ENCODE measurements at regions not wholly inside any gene's neighbourhood (a gene's known extent, or its start where the extent isn't known, plus 50 kb on each side); places are given as distances from the start of the nearest gene placed in this dataset.

DNA sequence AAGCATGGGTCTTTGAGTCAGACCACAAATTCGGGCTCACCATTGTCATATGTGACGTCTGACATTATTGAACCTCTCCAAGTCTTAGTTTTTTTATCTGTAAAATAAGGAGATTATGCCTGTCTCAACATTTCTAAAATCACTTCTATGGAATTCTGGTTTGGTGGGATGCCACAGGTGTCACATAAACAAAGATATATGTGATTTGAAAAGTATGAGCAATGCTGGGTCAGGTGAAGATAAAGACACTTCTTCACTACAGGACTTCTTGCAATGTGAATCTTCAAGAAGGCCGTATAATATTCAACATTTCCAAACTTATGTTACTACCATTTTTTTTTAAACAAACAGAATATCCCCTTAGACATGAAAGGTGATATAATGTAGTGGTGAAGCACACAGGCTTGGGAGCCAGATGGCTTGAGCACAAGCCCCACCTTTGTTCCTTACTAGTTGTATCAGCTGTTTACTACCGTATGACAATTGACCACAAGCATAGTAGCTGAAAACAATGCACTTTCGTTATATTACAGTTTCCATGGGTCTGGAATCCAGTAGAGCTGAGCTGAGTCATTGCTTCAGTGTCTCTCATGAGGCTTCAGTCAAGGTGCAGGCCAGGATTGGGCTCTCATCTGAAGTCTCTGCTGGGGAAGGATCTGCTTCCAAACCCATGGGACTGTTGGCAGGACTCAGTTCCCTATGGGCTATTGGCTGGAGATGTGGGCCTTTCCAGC, 87.7 kb downstream of the UTP18 start:
- no peak for ATAC-seq (ENCODE audit: low FRiP score)
- no peaks in the 10 kb centered on the region for H3K9me3 ChIP-seq (ENCODE audit: control insufficient read depth, low read length)
- DNase-seq, result no peak
- H3K4me1 ChIP-seq (ENCODE audit: control insufficient read depth in 1 of 2, insufficient read depth in 2 of 2, low read length in 2 of 2), result peaks cover 0 to 6% of the 10 kb centered on the region in 2 donors
- 89 to 95% methylated on average over 5 of the region's 5 CpGs for WGBS, 2 donors
- intact Hi-C loops (cut with DNase I), result no loop called here
- H3K27me3 ChIP-seq (ENCODE audit: control insufficient read depth in 1 of 2, insufficient read depth in 2 of 2, low read length in 1 of 2), result no peaks in the 10 kb centered on the region
- H3K36me3 ChIP-seq (ENCODE audit: control insufficient read depth in 1 of 2, insufficient read depth in 2 of 2, low read length in 1 of 2), result no peaks in the 10 kb centered on the region
- H3K4me3 ChIP-seq (ENCODE audit: low read length in 2 of 2), result no peak overlapping the region
- H3K27ac ChIP-seq (ENCODE audit: low read depth in 1 of 2, low read length in 2 of 2), result no peak overlapping the region

DNA sequence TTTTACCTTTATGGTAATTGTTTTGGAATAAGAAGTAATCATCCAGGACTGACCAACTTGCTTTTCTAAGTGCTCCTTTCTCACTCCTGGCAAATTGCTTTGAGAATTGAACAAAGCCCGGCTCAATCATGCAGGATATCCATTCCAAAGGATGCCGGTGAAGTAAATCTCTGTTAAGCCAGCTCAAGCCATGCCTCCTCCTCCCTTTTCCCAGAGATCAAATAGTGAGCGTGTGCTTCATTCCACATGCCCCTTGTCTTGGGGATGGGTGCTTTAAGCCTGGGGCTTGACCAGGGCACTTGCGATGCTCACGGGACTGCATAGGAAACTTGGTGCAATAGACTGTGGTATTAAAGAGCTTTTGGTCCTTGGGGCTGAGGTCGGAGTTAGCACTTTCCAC, 90.7 kb downstream of the UTP18 start:
- no peak overlapping the region for H3K4me3 ChIP-seq (ENCODE audit: low read length in 2 of 2)
- intact Hi-C loops (cut with DNase I), result no loop called here
- no peaks in the 10 kb centered on the region for H3K27me3 ChIP-seq (ENCODE audit: control insufficient read depth in 1 of 2, insufficient read depth in 2 of 2, low read length in 1 of 2)
- ATAC-seq (ENCODE audit: low FRiP score) (no peak), DNase-seq (no peak)
- H3K4me1 ChIP-seq (ENCODE audit: control insufficient read depth in 1 of 2, insufficient read depth in 2 of 2, low read length in 2 of 2), result peaks cover 0 to 6% of the 10 kb centered on the region in 2 donors
- H3K36me3 ChIP-seq (ENCODE audit: control insufficient read depth in 1 of 2, insufficient read depth in 2 of 2, low read length in 1 of 2), result no peaks in the 10 kb centered on the region
- H3K27ac ChIP-seq (ENCODE audit: low read depth in 1 of 2, low read length in 2 of 2), result no peak overlapping the region
- 75 to 82% methylated on average over 6 of the region's 6 CpGs for WGBS, 2 donors
- no peaks in the 10 kb centered on the region for H3K9me3 ChIP-seq (ENCODE audit: control insufficient read depth, low read length)

GRCh38 chr17:51351890-51352289, 91.5 kb downstream of the UTP18 start:
- no peak overlapping the region for H3K4me3 ChIP-seq (ENCODE audit: low read length in 2 of 2)
- 30 to 33% methylated on average over 3 of the region's 3 CpGs for WGBS, 2 donors
- no peaks in the 10 kb centered on the region for H3K27me3 ChIP-seq (ENCODE audit: control insufficient read depth in 1 of 2, insufficient read depth in 2 of 2, low read length in 1 of 2)
- DNase-seq, result peak; percentile 67 to 84
- ATAC-seq (ENCODE audit: low FRiP score), result peak; percentile 66
- intact Hi-C loops (cut with DNase I), result no loop called here
- no peaks in the 10 kb centered on the region for H3K36me3 ChIP-seq (ENCODE audit: control insufficient read depth in 1 of 2, insufficient read depth in 2 of 2, low read length in 1 of 2)
- no peaks in the 10 kb centered on the region for H3K9me3 ChIP-seq (ENCODE audit: control insufficient read depth, low read length)
- no peak overlapping the region for H3K27ac ChIP-seq (ENCODE audit: low read depth in 1 of 2, low read length in 2 of 2)
- peaks cover 0 to 6% of the 10 kb centered on the region in 2 donors for H3K4me1 ChIP-seq (ENCODE audit: control insufficient read depth in 1 of 2, insufficient read depth in 2 of 2, low read length in 2 of 2)

DNA sequence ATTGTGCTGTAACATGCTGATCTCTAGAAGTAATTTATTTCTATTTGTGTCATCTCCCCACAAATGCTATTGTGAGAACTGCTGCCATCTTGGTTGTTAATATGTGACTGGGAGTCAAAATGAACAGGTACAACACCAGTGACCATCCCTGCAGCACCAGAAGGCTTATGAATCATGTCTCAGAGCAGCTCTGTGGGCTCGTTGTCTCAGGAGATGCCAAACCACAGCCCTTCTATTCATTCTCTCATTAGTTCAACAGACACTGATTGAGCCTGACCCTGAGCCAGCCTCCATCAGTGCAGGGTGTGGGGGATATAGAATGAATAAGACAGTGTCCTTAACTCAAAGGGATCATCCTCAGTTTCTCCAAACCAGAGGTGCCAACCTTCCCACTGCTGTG, 92.5 kb downstream of the UTP18 start:
- no peaks in the 10 kb centered on the region for H3K36me3 ChIP-seq (ENCODE audit: control insufficient read depth in 1 of 2, insufficient read depth in 2 of 2, low read length in 1 of 2)
- no peak overlapping the region for H3K27ac ChIP-seq (ENCODE audit: low read depth in 1 of 2, low read length in 2 of 2)
- no peaks in the 10 kb centered on the region for H3K27me3 ChIP-seq (ENCODE audit: control insufficient read depth in 1 of 2, insufficient read depth in 2 of 2, low read length in 1 of 2)
- DNase-seq, result no peak
- H3K4me3 ChIP-seq (ENCODE audit: low read length in 2 of 2), result no peak overlapping the region
- intact Hi-C loops (cut with DNase I), result no loop called here
- peaks cover 0 to 6% of the 10 kb centered on the region in 2 donors for H3K4me1 ChIP-seq (ENCODE audit: control insufficient read depth in 1 of 2, insufficient read depth in 2 of 2, low read length in 2 of 2)
- no peak for ATAC-seq (ENCODE audit: low FRiP score)
- no peaks in the 10 kb centered on the region for H3K9me3 ChIP-seq (ENCODE audit: control insufficient read depth, low read length)
- WGBS, 2 donors, result 77% methylated on average over 1 of the region's 1 CpG

DNA sequence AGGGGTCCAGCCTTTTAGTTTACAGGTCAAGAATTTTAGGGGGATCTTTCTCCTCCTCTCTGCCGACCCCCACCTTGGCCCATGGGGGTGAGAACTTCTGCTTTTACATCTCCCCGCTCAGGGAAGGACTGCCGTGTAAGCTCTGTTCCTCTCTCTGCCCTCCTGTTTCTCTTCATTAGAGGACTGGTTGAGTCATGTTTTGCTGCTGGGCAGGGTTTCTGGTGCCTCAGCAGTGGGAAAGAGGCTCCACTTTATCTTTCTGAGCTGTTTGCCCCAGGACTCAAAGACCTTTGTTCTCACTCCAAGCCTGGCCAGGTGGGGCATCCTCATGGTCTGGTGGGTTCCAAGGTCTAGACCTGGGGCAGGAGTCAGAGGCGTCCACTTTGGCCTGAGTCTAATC, 93.0 kb downstream of the UTP18 start:
- ATAC-seq (ENCODE audit: low FRiP score) (no peak), DNase-seq (no peak)
- Histone ChIP-seq H3K9me3 (ENCODE audit: control insufficient read depth, low read length) (no peaks in the 10 kb centered on the region), H3K27me3 (ENCODE audit: control insufficient read depth in 1 of 2, insufficient read depth in 2 of 2, low read length in 1 of 2) (no peaks in the 10 kb centered on the region), H3K4me3 (ENCODE audit: low read length in 2 of 2) (no peak overlapping the region), H3K4me1 (ENCODE audit: control insufficient read depth in 1 of 2, insufficient read depth in 2 of 2, low read length in 2 of 2) (peaks cover 0 to 6% of the 10 kb centered on the region in 2 donors), H3K27ac (ENCODE audit: low read depth in 1 of 2, low read length in 2 of 2) (no peak overlapping the region), H3K36me3 (ENCODE audit: control insufficient read depth in 1 of 2, insufficient read depth in 2 of 2, low read length in 1 of 2) (no peaks in the 10 kb centered on the region)
- 81 to 89% methylated on average over 4 of the region's 4 CpGs for WGBS, 2 donors
- intact Hi-C loops (cut with DNase I), result no loop called here

- Histone ChIP-seq H3K4me1 (ENCODE audit: control insufficient read depth in 1 of 2, insufficient read depth in 2 of 2, low read length in 2 of 2) (peaks cover 0 to 6% of the 10 kb centered on the region in 2 donors), H3K36me3 (ENCODE audit: control insufficient read depth in 1 of 2, insufficient read depth in 2 of 2, low read length in 1 of 2) (no peaks in the 10 kb centered on the region), H3K9me3 (ENCODE audit: control insufficient read depth, low read length) (no peaks in the 10 kb centered on the region), H3K4me3 (ENCODE audit: low read length in 2 of 2) (no peak overlapping the region), H3K27me3 (ENCODE audit: control insufficient read depth in 1 of 2, insufficient read depth in 2 of 2, low read length in 1 of 2) (no peaks in the 10 kb centered on the region), H3K27ac (ENCODE audit: low read depth in 1 of 2, low read length in 2 of 2) (no peak overlapping the region)
- ATAC-seq (ENCODE audit: low FRiP score) (no peak), DNase-seq (no peak)
- intact Hi-C loops (cut with DNase I), result no loop called here
- WGBS, 2 donors, result 64 to 67% methylated on average over 2 of the region's 2 CpGs
Observed at GRCh38 chr17:51354936-51355335, 94.6 kb downstream of the UTP18 start.

GRCh38 chr17:51355441-51356410, 95.4 kb downstream of the UTP18 start:
- no peak for DNase-seq
- Histone ChIP-seq H3K27ac (ENCODE audit: low read depth in 1 of 2, low read length in 2 of 2) (no peak overlapping the region), H3K36me3 (ENCODE audit: control insufficient read depth in 1 of 2, insufficient read depth in 2 of 2, low read length in 1 of 2) (no peaks in the 10 kb centered on the region), H3K4me1 (ENCODE audit: control insufficient read depth in 1 of 2, insufficient read depth in 2 of 2, low read length in 2 of 2) (peaks cover 0 to 6% of the 10 kb centered on the region in 2 donors), H3K4me3 (ENCODE audit: low read length in 2 of 2) (no peak overlapping the region), H3K27me3 (ENCODE audit: control insufficient read depth in 1 of 2, insufficient read depth in 2 of 2, low read length in 1 of 2) (no peaks in the 10 kb centered on the region), H3K9me3 (ENCODE audit: control insufficient read depth, low read length) (no peaks in the 10 kb centered on the region)
- WGBS, 2 donors, result 63 to 74% methylated on average over 18 of the region's 18 CpGs
- ATAC-seq (ENCODE audit: low FRiP score), result peak; percentile 37
- intact Hi-C loops (cut with DNase I), result no loop called here

DNA sequence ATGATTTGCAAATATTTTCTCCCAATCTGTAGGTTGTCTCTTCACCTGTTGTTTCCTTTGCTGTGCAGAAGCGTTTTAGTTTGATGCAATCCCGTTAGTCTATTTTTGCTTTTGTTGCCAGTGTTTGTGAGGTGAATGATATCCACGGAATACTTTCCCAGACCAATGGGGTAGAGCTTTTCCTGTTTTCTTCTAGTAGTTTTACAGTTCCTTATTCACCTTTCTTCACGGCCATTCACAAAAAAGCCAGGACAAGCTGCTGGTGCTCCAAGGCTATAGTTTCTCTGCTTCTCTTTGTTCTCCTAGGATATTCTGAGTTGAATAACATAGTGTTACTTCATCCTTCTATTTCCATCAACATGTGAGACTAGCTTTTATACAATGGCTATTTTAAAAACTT, 98.7 kb downstream of the UTP18 start:
- no peaks in the 10 kb centered on the region for H3K36me3 ChIP-seq (ENCODE audit: control insufficient read depth in 1 of 2, insufficient read depth in 2 of 2, low read length in 1 of 2)
- H3K27ac ChIP-seq (ENCODE audit: low read depth in 1 of 2, low read length in 2 of 2), result no peak overlapping the region
- no peaks in the 10 kb centered on the region for H3K9me3 ChIP-seq (ENCODE audit: control insufficient read depth, low read length)
- H3K4me1 ChIP-seq (ENCODE audit: control insufficient read depth in 1 of 2, insufficient read depth in 2 of 2, low read length in 2 of 2), result no peaks in the 10 kb centered on the region
- no peak for DNase-seq
- intact Hi-C loops (cut with DNase I), result no loop called here
- 86 to 92% methylated on average over 4 of the region's 4 CpGs for WGBS, 2 donors
- ATAC-seq (ENCODE audit: low FRiP score), result no peak
- H3K4me3 ChIP-seq (ENCODE audit: low read length in 2 of 2), result no peak overlapping the region
- H3K27me3 ChIP-seq (ENCODE audit: control insufficient read depth in 1 of 2, insufficient read depth in 2 of 2, low read length in 1 of 2), result no peaks in the 10 kb centered on the region

Data from aorta (tissue), 5 donors.